ENCODE measurements at regions not wholly inside any gene's neighbourhood (a gene's known extent, or its start where the extent isn't known, plus 50 kb on each side); places are given as distances from the start of the nearest gene placed in this dataset.

- TF ChIP-seq POLR2AphosphoS5 (IDR thresholded peaks at IDR 0.05; ENCODE audit: borderline replicate concordance, low read depth, low read length): no peak
- TF ChIP-seq EZH2 (IDR thresholded peaks at IDR 0.05): no peak
- TF ChIP-seq FOXP2 (optimal IDR thresholded peaks at IDR 0.05; ENCODE audit: control extremely low read depth, extremely low read length, insufficient read depth): no peak
These were observed 97.8 kb upstream of the POU3F3 start for GRCh38 chr2:104756118-104756517.

Measured in SK-N-MC (cell line).